ENCODE measurements at regions not wholly inside any gene's neighbourhood (a gene's known extent, or its start where the extent isn't known, plus 50 kb on each side); places are given as distances from the start of the nearest gene placed in this dataset.

GRCh38 chr2:10985901-10986535, 74.3 kb downstream of the KCNF1 start:
- no peak for DNase-seq

GRCh38 chr2:10987439-10987838, 75.7 kb downstream of the KCNF1 start:
- DNase-seq = no peak

GRCh38 chr2:10987861-10988260, 76.1 kb downstream of the KCNF1 start:
- DNase-seq = no peak

- no peak for DNase-seq
Measured at GRCh38 chr2:10989151-10989550, 77.4 kb downstream of the KCNF1 start.

GRCh38 chr2:10989782-10990181, 78.0 kb downstream of the KCNF1 start:
- no peak for DNase-seq

- DNase-seq = no peak
Measured at GRCh38 chr2:10990561-10991111, 78.9 kb downstream of the KCNF1 start.

GRCh38 chr2:10992023-10992791, 80.5 kb downstream of the KCNF1 start:
- no peak for DNase-seq

- no peak for DNase-seq
Measured at GRCh38 chr2:10993001-10993481, 81.3 kb downstream of the KCNF1 start.

- no peak for DNase-seq
Measured at GRCh38 chr2:10995366-10995970, 83.7 kb downstream of the KCNF1 start.

- DNase-seq = no peak
Measured at GRCh38 chr2:11004199-11004598, 92.5 kb downstream of the KCNF1 start.

GRCh38 chr2:11005032-11005431, 93.3 kb downstream of the KCNF1 start:
- no peak for DNase-seq

GRCh38 chr2:11006191-11006590, 94.5 kb downstream of the KCNF1 start:
- DNase-seq = no peak

- no peak for DNase-seq
Measured at GRCh38 chr2:11007331-11008264, 95.9 kb downstream of the KCNF1 start.

GRCh38 chr2:11008773-11009172, 97.0 kb downstream of the KCNF1 start:
- no peak for DNase-seq

- no peak for DNase-seq
Measured at GRCh38 chr2:11009176-11009575, 97.4 kb downstream of the KCNF1 start.

GRCh38 chr2:11009891-11010290, 98.2 kb downstream of the KCNF1 start:
- no peak for DNase-seq

GRCh38 chr2:11011359-11011758, 99.6 kb downstream of the KCNF1 start:
- no peak for DNase-seq

- DNase-seq = no peak
Measured at GRCh38 chr2:11012131-11012693, 100.5 kb downstream of the KCNF1 start.

- DNase-seq = no peak
Measured at GRCh38 chr2:11013196-11013595, 101.5 kb downstream of the KCNF1 start.

GRCh38 chr2:11014026-11014425, 102.3 kb downstream of the KCNF1 start:
- DNase-seq = no peak

- DNase-seq = no peak
Measured at GRCh38 chr2:11016735-11017388, 105.1 kb downstream of the KCNF1 start.

GRCh38 chr2:11017921-11018320, 106.2 kb downstream of the KCNF1 start:
- no peak for DNase-seq
